H1 (cell line): ENCODE measurements at regions not wholly inside any gene's neighbourhood (a gene's known extent, or its start where the extent isn't known, plus 50 kb on each side); places are given as distances from the start of the nearest gene placed in this dataset.

Experiments used
- CEBPB ChIP-seq: IDR thresholded peaks from 2 replicates; pipeline ENCODE4 v1.6.1; 2012; ENCODE audit warnings: low read depth, low read length
- EP300 ChIP-seq, 2 experiments: IDR thresholded peaks; 1 replicate in 1 of 2; 2 replicates in 1 of 2; pipeline ENCODE4 v1.6.1; 2011 to 2012; ENCODE audit warnings: low read depth in 2 of 2, low read length in 2 of 2, mild to moderate bottlenecking in 2 of 2, borderline replicate concordance in 1 of 2, inconsistent platforms in 1 of 2, moderate library complexity in 1 of 2
- JUND ChIP-seq: IDR thresholded peaks from 2 replicates; pipeline ENCODE4 v1.6.1; 2011; ENCODE audit warnings: mild to moderate bottlenecking, improper control_type of control experiment, low read length
- POLR2AphosphoS5 ChIP-seq: IDR thresholded peaks from 2 replicates; pipeline ENCODE4 v1.6.1; 2011; ENCODE audit warnings: low read depth, low read length
- RFX5 ChIP-seq: IDR thresholded peaks from 2 replicates; pipeline ENCODE4 v1.6.1; 2011; ENCODE audit warnings: low read depth, low read length, improper control_type of control experiment, borderline replicate concordance
- TAF1 ChIP-seq: IDR thresholded peaks from 2 replicates; pipeline ENCODE4 v1.6.1; 2011; ENCODE audit warnings: mild to moderate bottlenecking, low read depth, low read length
- TBP ChIP-seq: IDR thresholded peaks from 2 replicates; pipeline ENCODE4 v1.6.1; 2011; ENCODE audit warnings: low read depth, low read length, improper control_type of control experiment
- TCF12 ChIP-seq: IDR thresholded peaks from 2 replicates; pipeline ENCODE4 v1.6.1; 2011; ENCODE audit warnings: low read depth, mild to moderate bottlenecking, low read length
- TF ChIP-seq, protein P1 (sequence below), 3 experiments: IDR thresholded peaks; 1 replicate in 2 of 3; 2 replicates in 1 of 3; pipeline versions ENCODE4 v1.5.1 to v1.6.1; 2011; ENCODE audit warnings: low read length in 3 of 3, mild to moderate bottlenecking in 3 of 3, inconsistent platforms in 2 of 3, low read depth in 1 of 3, moderate library complexity in 1 of 3; ENCODE audit not compliant: insufficient read depth in 1 of 3; ENCODE audit errors: control extremely low read depth in 1 of 3
- TF ChIP-seq, protein P2 (sequence below): IDR thresholded peaks from 2 replicates; pipeline ENCODE4 v1.6.1; 2012; ENCODE audit warnings: inconsistent platforms

DNA sequence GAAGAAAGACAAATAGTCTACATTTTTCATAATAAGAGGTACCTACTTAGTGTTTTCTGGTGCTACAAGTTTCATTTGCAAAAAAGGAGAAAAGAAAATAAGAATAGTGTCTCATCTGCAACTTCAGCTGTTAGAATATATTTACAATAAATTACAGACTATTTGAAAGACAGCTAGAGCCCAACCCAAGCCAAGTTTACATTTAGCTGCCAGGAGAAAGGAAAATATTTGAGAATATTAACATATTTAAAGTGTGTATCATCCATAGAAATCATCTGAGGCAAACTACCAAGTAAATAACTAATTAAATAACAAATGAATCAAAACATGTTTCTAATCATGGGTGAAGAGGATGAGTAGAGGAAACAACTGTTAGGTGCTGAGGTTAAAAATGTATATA is 209.2 kb upstream of the ZSWIM2 start:
- TF ChIP-seq, protein P1, sequence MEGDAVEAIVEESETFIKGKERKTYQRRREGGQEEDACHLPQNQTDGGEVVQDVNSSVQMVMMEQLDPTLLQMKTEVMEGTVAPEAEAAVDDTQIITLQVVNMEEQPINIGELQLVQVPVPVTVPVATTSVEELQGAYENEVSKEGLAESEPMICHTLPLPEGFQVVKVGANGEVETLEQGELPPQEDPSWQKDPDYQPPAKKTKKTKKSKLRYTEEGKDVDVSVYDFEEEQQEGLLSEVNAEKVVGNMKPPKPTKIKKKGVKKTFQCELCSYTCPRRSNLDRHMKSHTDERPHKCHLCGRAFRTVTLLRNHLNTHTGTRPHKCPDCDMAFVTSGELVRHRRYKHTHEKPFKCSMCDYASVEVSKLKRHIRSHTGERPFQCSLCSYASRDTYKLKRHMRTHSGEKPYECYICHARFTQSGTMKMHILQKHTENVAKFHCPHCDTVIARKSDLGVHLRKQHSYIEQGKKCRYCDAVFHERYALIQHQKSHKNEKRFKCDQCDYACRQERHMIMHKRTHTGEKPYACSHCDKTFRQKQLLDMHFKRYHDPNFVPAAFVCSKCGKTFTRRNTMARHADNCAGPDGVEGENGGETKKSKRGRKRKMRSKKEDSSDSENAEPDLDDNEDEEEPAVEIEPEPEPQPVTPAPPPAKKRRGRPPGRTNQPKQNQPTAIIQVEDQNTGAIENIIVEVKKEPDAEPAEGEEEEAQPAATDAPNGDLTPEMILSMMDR (IDR thresholded peaks at IDR 0.05; ENCODE audit: control extremely low read depth in 1 of 3, insufficient read depth in 1 of 3, low read depth in 1 of 3, low read length in 3 of 3) = no peak
- TF ChIP-seq TCF12 (no peak), RFX5 (no peak), POLR2AphosphoS5 (no peak), TBP (no peak), TAF1 (no peak), EP300 (IDR thresholded peaks at IDR 0.05; ENCODE audit: borderline replicate concordance in 1 of 2, low read depth in 2 of 2, low read length in 2 of 2) (no peak), CEBPB (no peak), JUND (no peak)
- TF ChIP-seq, protein P2, sequence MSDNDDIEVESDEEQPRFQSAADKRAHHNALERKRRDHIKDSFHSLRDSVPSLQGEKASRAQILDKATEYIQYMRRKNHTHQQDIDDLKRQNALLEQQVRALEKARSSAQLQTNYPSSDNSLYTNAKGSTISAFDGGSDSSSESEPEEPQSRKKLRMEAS = no peak
